Activated T-helper 2 cell treated with anti-CD3 and anti-CD28 coated beads, Interferon-gamma antibody, Interleukin-2, Interleukin-4, amounts not matched to agents 10 μg/mL and 5 μg/mL and 100 μg/mL, durations not matched to agents 14 hours and 24 hours and 36 hours (primary cell): ENCODE measurements at regions not wholly inside any gene's neighbourhood (a gene's known extent, or its start where the extent isn't known, plus 50 kb on each side); places are given as distances from the start of the nearest gene placed in this dataset.

Experiments used
- DNase-seq: peaks from one replicate; pipeline ENCODE4 v3.0.0; 2021; ENCODE audit warnings: low spot score
- H3K27ac Mint-ChIP-seq: one replicate; pipeline ENCODE4 v1.8.0; 2021; ENCODE audit warnings: mixed read lengths
- H3K27me3 Mint-ChIP-seq: one replicate; pipeline ENCODE4 v1.8.0; 2021; ENCODE audit warnings: low read depth, mixed read lengths
- H3K36me3 Mint-ChIP-seq: one replicate; pipeline ENCODE4 v1.8.0; 2021; ENCODE audit warnings: low read depth, mixed read lengths
- H3K4me1 Mint-ChIP-seq: one replicate; pipeline ENCODE4 v1.8.0; 2021; ENCODE audit warnings: low read depth, mixed read lengths
- H3K4me3 Mint-ChIP-seq: one replicate; pipeline ENCODE4 v1.8.0; 2021; ENCODE audit warnings: low read depth, mild to moderate bottlenecking, moderate library complexity, mixed read lengths
- H3K9me3 Mint-ChIP-seq: one replicate; pipeline ENCODE4 v1.8.0; 2021; ENCODE audit warnings: mixed read lengths
- intact Hi-C: fragments of 100-400 bp; cut with micrococcal nuclease; formaldehyde crosslinking; loops from one replicate; pipeline ENCODE4 v1.15.1; 2023

- Mint-ChIP-seq H3K9me3 (peaks cover 3% of the 10 kb centered on the region), H3K4me1 (no peaks in the 10 kb centered on the region), H3K36me3 (no peaks in the 10 kb centered on the region), H3K27me3 (no peaks in the 10 kb centered on the region), H3K27ac (no peak overlapping the region), H3K4me3 (no peak overlapping the region)
- intact Hi-C loops, result no loop called here
- no peak for DNase-seq
Measured at GRCh38 chr4:35182451-35182850, 1061.9 kb downstream of the ARAP2 start.

- no peak for DNase-seq
- H3K4me1 Mint-ChIP-seq, result no peaks in the 10 kb centered on the region
- H3K4me3 Mint-ChIP-seq, result no peak overlapping the region
- no peaks in the 10 kb centered on the region for H3K36me3 Mint-ChIP-seq
- no peaks in the 10 kb centered on the region for H3K9me3 Mint-ChIP-seq
- no peak overlapping the region for H3K27ac Mint-ChIP-seq
- intact Hi-C loops, result no loop called here
- H3K27me3 Mint-ChIP-seq, result no peaks in the 10 kb centered on the region
Measured at GRCh38 chr4:35189988-35190613, 1054.2 kb downstream of the ARAP2 start.

- no peaks in the 10 kb centered on the region for H3K4me1 Mint-ChIP-seq
- intact Hi-C loops, result no loop called here
Measured at GRCh38 chr4:35201403-35201802, 1042.9 kb downstream of the ARAP2 start.

GRCh38 chr4:35216636-35217035, 1027.7 kb downstream of the ARAP2 start:
- Mint-ChIP-seq H3K36me3 (no peaks in the 10 kb centered on the region), H3K4me1 (no peaks in the 10 kb centered on the region), H3K27ac (no peak overlapping the region), H3K27me3 (no peaks in the 10 kb centered on the region), H3K9me3 (no peaks in the 10 kb centered on the region), H3K4me3 (no peak overlapping the region)
- no peak for DNase-seq
- intact Hi-C loops, result no loop called here

More at GRCh38 chr4:35201403-35201802, 1042.9 kb downstream of the ARAP2 start:
- Mint-ChIP-seq H3K9me3 (no peaks in the 10 kb centered on the region), H3K27ac (no peak overlapping the region), H3K36me3 (no peaks in the 10 kb centered on the region), H3K4me3 (no peak overlapping the region), H3K27me3 (no peaks in the 10 kb centered on the region)
- DNase-seq, result no peak

GRCh38 chr4:35217331-35217730, 1027.0 kb downstream of the ARAP2 start:
- Mint-ChIP-seq H3K27ac (no peak overlapping the region), H3K9me3 (no peaks in the 10 kb centered on the region), H3K4me3 (no peak overlapping the region), H3K36me3 (no peaks in the 10 kb centered on the region), H3K27me3 (no peaks in the 10 kb centered on the region), H3K4me1 (no peaks in the 10 kb centered on the region)
- intact Hi-C loops, result no loop called here
- no peak for DNase-seq

GRCh38 chr4:35228313-35228712, 1016.0 kb downstream of the ARAP2 start:
- no peaks in the 10 kb centered on the region for H3K4me1 Mint-ChIP-seq
- no peaks in the 10 kb centered on the region for H3K36me3 Mint-ChIP-seq
- H3K9me3 Mint-ChIP-seq, result peaks cover 10% of the 10 kb centered on the region
- H3K4me3 Mint-ChIP-seq, result no peak overlapping the region
- no peaks in the 10 kb centered on the region for H3K27me3 Mint-ChIP-seq
- intact Hi-C loops, result no loop called here
- no peak overlapping the region for H3K27ac Mint-ChIP-seq
- DNase-seq, result no peak

- no peak for DNase-seq
- H3K4me1 Mint-ChIP-seq, result no peaks in the 10 kb centered on the region
- H3K27me3 Mint-ChIP-seq, result no peaks in the 10 kb centered on the region
- H3K27ac Mint-ChIP-seq, result no peak overlapping the region
- H3K9me3 Mint-ChIP-seq, result peaks cover 12% of the 10 kb centered on the region
- intact Hi-C loops, result no loop called here
- H3K36me3 Mint-ChIP-seq, result no peaks in the 10 kb centered on the region
- no peak overlapping the region for H3K4me3 Mint-ChIP-seq
Measured at GRCh38 chr4:35229021-35229420, 1015.3 kb downstream of the ARAP2 start.

GRCh38 chr4:35237924-35238323, 1006.4 kb downstream of the ARAP2 start:
- intact Hi-C loops, result no loop called here
- no peak for DNase-seq
- Mint-ChIP-seq H3K27me3 (no peaks in the 10 kb centered on the region), H3K4me3 (no peak overlapping the region), H3K4me1 (no peaks in the 10 kb centered on the region), H3K9me3 (peaks cover 14% of the 10 kb centered on the region), H3K27ac (no peak overlapping the region), H3K36me3 (no peaks in the 10 kb centered on the region)

- peaks cover 8% of the 10 kb centered on the region for H3K9me3 Mint-ChIP-seq
- H3K36me3 Mint-ChIP-seq, result no peaks in the 10 kb centered on the region
- H3K27ac Mint-ChIP-seq, result no peak overlapping the region
- no peaks in the 10 kb centered on the region for H3K27me3 Mint-ChIP-seq
- H3K4me3 Mint-ChIP-seq, result no peak overlapping the region
- intact Hi-C loops, result no loop called here
- H3K4me1 Mint-ChIP-seq, result no peaks in the 10 kb centered on the region
- no peak for DNase-seq
Measured at GRCh38 chr4:35238793-35239192, 1005.5 kb downstream of the ARAP2 start.

- no peaks in the 10 kb centered on the region for H3K27me3 Mint-ChIP-seq
Measured at GRCh38 chr4:35246493-35246892, 997.8 kb downstream of the ARAP2 start.

GRCh38 chr4:35247047-35247446, 997.3 kb downstream of the ARAP2 start:
- peaks cover 8% of the 10 kb centered on the region for H3K9me3 Mint-ChIP-seq
- intact Hi-C loops, result no loop called here
- no peaks in the 10 kb centered on the region for H3K27me3 Mint-ChIP-seq
- no peaks in the 10 kb centered on the region for H3K36me3 Mint-ChIP-seq
- H3K4me3 Mint-ChIP-seq, result no peak overlapping the region
- no peak overlapping the region for H3K27ac Mint-ChIP-seq
- no peak for DNase-seq
- no peaks in the 10 kb centered on the region for H3K4me1 Mint-ChIP-seq

More at GRCh38 chr4:35246493-35246892, 997.8 kb downstream of the ARAP2 start:
- no peak for DNase-seq
- no peaks in the 10 kb centered on the region for H3K4me1 Mint-ChIP-seq
- peaks cover 8% of the 10 kb centered on the region for H3K9me3 Mint-ChIP-seq
- H3K4me3 Mint-ChIP-seq, result no peak overlapping the region
- no peak overlapping the region for H3K27ac Mint-ChIP-seq
- intact Hi-C loops, result no loop called here
- no peaks in the 10 kb centered on the region for H3K36me3 Mint-ChIP-seq

- H3K4me1 Mint-ChIP-seq, result no peaks in the 10 kb centered on the region
- no peak overlapping the region for H3K27ac Mint-ChIP-seq
- DNase-seq, result no peak
- H3K27me3 Mint-ChIP-seq, result no peaks in the 10 kb centered on the region
- intact Hi-C loops, result no loop called here
- no peaks in the 10 kb centered on the region for H3K9me3 Mint-ChIP-seq
- no peaks in the 10 kb centered on the region for H3K36me3 Mint-ChIP-seq
- no peak overlapping the region for H3K4me3 Mint-ChIP-seq
Measured at GRCh38 chr4:35250331-35250730, 994.0 kb downstream of the ARAP2 start.

- no peaks in the 10 kb centered on the region for H3K4me1 Mint-ChIP-seq
Measured at GRCh38 chr4:35250761-35251160, 993.6 kb downstream of the ARAP2 start.

GRCh38 chr4:35252071-35252470, 992.2 kb downstream of the ARAP2 start:
- Mint-ChIP-seq H3K27ac (no peak overlapping the region), H3K27me3 (no peaks in the 10 kb centered on the region), H3K36me3 (no peaks in the 10 kb centered on the region), H3K9me3 (no peaks in the 10 kb centered on the region), H3K4me1 (no peaks in the 10 kb centered on the region), H3K4me3 (no peak overlapping the region)
- no peak for DNase-seq
- intact Hi-C loops, result no loop called here

More at GRCh38 chr4:35250761-35251160, 993.6 kb downstream of the ARAP2 start:
- intact Hi-C loops, result no loop called here
- H3K4me3 Mint-ChIP-seq, result no peak overlapping the region
- DNase-seq, result no peak
- H3K36me3 Mint-ChIP-seq, result no peaks in the 10 kb centered on the region
- no peaks in the 10 kb centered on the region for H3K27me3 Mint-ChIP-seq
- no peaks in the 10 kb centered on the region for H3K9me3 Mint-ChIP-seq
- no peak overlapping the region for H3K27ac Mint-ChIP-seq
